PC-3 (cell line): ENCODE measurements at regions not wholly inside any gene's neighbourhood (a gene's known extent, or its start where the extent isn't known, plus 50 kb on each side); places are given as distances from the start of the nearest gene placed in this dataset.

Experiments used
- ATAC-seq: fragments of 200-7000 bp; cut with Tn5 transposase; 2 replicates; pipeline ENCODE4 v1.9.1; 2020; ENCODE audit warnings: mild to moderate bottlenecking, moderate library complexity
- BruUV-seq: library from RNA; stranded (reverse); fragments of 400-500 nt; replicated peaks from 2 replicates; lab custom pipeline; 2021; lab: Mats Ljungman, UMichigan
- CTCF ChIA-PET: fragments of 300-600 bp; sonication (Branson Sonifier 250); formaldehyde crosslinking; loops from one replicate; lab custom pipeline; 2022; ENCODE audit warnings: antibody characterized with exemption; lab: Charles Lee
- POLR2A ChIA-PET: fragments of 300-600 bp; sonication (Branson Sonifier 250); formaldehyde crosslinking; loops from one replicate; lab custom pipeline; 2022; ENCODE audit warnings: antibody characterized with exemption; ENCODE audit not compliant: unreplicated experiment; lab: Charles Lee
- DNase-seq: peaks from one replicate; pipeline ENCODE4 v3.0.0-alpha.2; 2015
- H2AFZ ChIP-seq: fragments of 300-600 bp; sonication (generic); 2 replicates; pipeline ENCODE4 v1.6.0; 2016; ENCODE audit warnings: antibody characterized with exemption, low read length
- H3F3A ChIP-seq: fragments of 300-600 bp; sonication (generic); one replicate; pipeline ENCODE4 v1.6.0; 2017; ENCODE audit warnings: antibody characterized with exemption, low read length, control low read depth, mild to moderate bottlenecking; ENCODE audit not compliant: unreplicated experiment
- H3K27ac ChIP-seq: fragments of 300-600 bp; sonication (generic); 2 replicates; pipeline ENCODE4 v1.5.1; 2016; ENCODE audit warnings: mild to moderate bottlenecking, low read length
- H3K27me3 ChIP-seq: fragments of 300-600 bp; sonication (generic); 2 replicates; pipeline ENCODE4 v1.6.1; 2016; ENCODE audit warnings: low read length, mixed read lengths
- H3K36me3 ChIP-seq: fragments of 300-600 bp; sonication (generic); 2 replicates; pipeline ENCODE4 v1.6.1; 2016; ENCODE audit warnings: low read depth, mixed run types, low read length, mixed read lengths
- H3K4me1 ChIP-seq: fragments of 300-600 bp; sonication (generic); 2 replicates; pipeline ENCODE4 v1.5.1; 2016; ENCODE audit warnings: low read length; ENCODE audit not compliant: insufficient read depth
- H3K4me2 ChIP-seq: fragments of 300-600 bp; sonication (generic); 2 replicates; pipeline ENCODE4 v1.6.0; 2016; ENCODE audit warnings: low read length
- H3K4me3 ChIP-seq: fragments of 300-600 bp; sonication (generic); 2 replicates; pipeline ENCODE4 v1.5.1; 2016; ENCODE audit warnings: mild to moderate bottlenecking, low read length, mixed read lengths
- H3K79me2 ChIP-seq: fragments of 300-600 bp; sonication (generic); 2 replicates; pipeline ENCODE4 v1.6.1; 2017; ENCODE audit warnings: low read length, mixed read lengths
- H3K9ac ChIP-seq: fragments of 300-600 bp; sonication (generic); 2 replicates; pipeline ENCODE4 v1.6.0; 2016; ENCODE audit warnings: mild to moderate bottlenecking, low read length
- H3K9me2 ChIP-seq: fragments of 300-600 bp; sonication (generic); replicated peaks from 2 replicates; pipeline ENCODE4 v1.6.1; 2016; ENCODE audit warnings: mixed run types, low read length, mixed read lengths
- H3K9me3 ChIP-seq: fragments of 300-600 bp; sonication (generic); 2 replicates; pipeline ENCODE4 v1.6.1; 2016; ENCODE audit warnings: low read length, mixed read lengths
- H4K20me1 ChIP-seq: fragments of 300-600 bp; sonication (generic); 2 replicates; pipeline ENCODE4 v1.6.1; 2016; ENCODE audit warnings: low read length, mixed read lengths
- EZH2 ChIP-seq: fragments of 300-600 bp; sonication (generic); IDR thresholded peaks from one replicate; pipeline ENCODE4 v1.6.1; 2017; ENCODE audit warnings: antibody characterized with exemption, mild to moderate bottlenecking, low read length; ENCODE audit not compliant: unreplicated experiment
- EZH2phosphoT487 ChIP-seq: fragments of 300-600 bp; sonication (generic); IDR thresholded peaks from 2 replicates; pipeline ENCODE4 v1.6.1; 2018; ENCODE audit warnings: mild to moderate bottlenecking, antibody characterized with exemption, low read length, borderline replicate concordance
- intact Hi-C: fragments of 100-400 bp; cut with micrococcal nuclease; formaldehyde crosslinking; loops from 2 replicates; pipeline ENCODE4 v1.9.0; 2023
- TF ChIP-seq, protein P1 (sequence below): fragments of 300-600 bp; sonication (generic); conservative IDR thresholded peaks from 2 replicates; pipeline ENCODE4 v1.5.1; 2017; ENCODE audit warnings: antibody characterized with exemption, low read depth, mild to moderate bottlenecking, low read length

- Histone ChIP-seq H3K4me2 (no peak overlapping the region), H3K9me2 (no peaks in the 10 kb centered on the region), H2AFZ (no peak overlapping the region), H3K9me3 (no peaks in the 10 kb centered on the region), H3K9ac (no peak overlapping the region), H3K27ac (no peak overlapping the region), H3K27me3 (no peaks in the 10 kb centered on the region), H3F3A (no peaks in the 10 kb centered on the region), H3K79me2 (peaks cover 10% of the 10 kb centered on the region), H3K4me3 (no peak overlapping the region), H4K20me1 (no peaks in the 10 kb centered on the region), H3K36me3 (no peaks in the 10 kb centered on the region), H3K4me1 (peaks cover 20% of the 10 kb centered on the region)
- TF ChIP-seq, protein P1, sequence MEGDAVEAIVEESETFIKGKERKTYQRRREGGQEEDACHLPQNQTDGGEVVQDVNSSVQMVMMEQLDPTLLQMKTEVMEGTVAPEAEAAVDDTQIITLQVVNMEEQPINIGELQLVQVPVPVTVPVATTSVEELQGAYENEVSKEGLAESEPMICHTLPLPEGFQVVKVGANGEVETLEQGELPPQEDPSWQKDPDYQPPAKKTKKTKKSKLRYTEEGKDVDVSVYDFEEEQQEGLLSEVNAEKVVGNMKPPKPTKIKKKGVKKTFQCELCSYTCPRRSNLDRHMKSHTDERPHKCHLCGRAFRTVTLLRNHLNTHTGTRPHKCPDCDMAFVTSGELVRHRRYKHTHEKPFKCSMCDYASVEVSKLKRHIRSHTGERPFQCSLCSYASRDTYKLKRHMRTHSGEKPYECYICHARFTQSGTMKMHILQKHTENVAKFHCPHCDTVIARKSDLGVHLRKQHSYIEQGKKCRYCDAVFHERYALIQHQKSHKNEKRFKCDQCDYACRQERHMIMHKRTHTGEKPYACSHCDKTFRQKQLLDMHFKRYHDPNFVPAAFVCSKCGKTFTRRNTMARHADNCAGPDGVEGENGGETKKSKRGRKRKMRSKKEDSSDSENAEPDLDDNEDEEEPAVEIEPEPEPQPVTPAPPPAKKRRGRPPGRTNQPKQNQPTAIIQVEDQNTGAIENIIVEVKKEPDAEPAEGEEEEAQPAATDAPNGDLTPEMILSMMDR, result no peak
- TF ChIP-seq EZH2, result no peak
- TF ChIP-seq EZH2phosphoT487, result no peak
- ChIA-PET POLR2A (no interaction called here), CTCF (interaction anchor here (0.6 kb wide), 2 partner anchors 137 to 278 kb away, joined by 3 to 11 read pairs; no protein-coding TSS in a partner anchor)
- no TSS peak for BruUV-seq
- DNase-seq (no peak), ATAC-seq (no peak)
- intact Hi-C loops, result loop anchor here (10.0 kb wide), 1 partner anchor 251 kb away; no protein-coding TSS in a partner anchor
Measured at GRCh38 chr11:69943506-69943905, 124.3 kb upstream of the FGF3 start.

GRCh38 chr11:69944146-69944795 is 125.1 kb upstream of the FGF3 start:
- intact Hi-C loops, result loop anchor here (10.0 kb wide), 1 partner anchor 251 kb away; no protein-coding TSS in a partner anchor
- POLR2A ChIA-PET, result no interaction called here
- H3K4me3 ChIP-seq, result no peak overlapping the region
- no peaks in the 10 kb centered on the region for H4K20me1 ChIP-seq
- no peak for ATAC-seq
- H3K4me1 ChIP-seq, result peaks cover 27% of the 10 kb centered on the region
- BruUV-seq, result no TSS peak
- no peak overlapping the region for H3K4me2 ChIP-seq
- H3F3A ChIP-seq, result peaks cover 5% of the 10 kb centered on the region
- H3K36me3 ChIP-seq, result no peaks in the 10 kb centered on the region
- H3K9me3 ChIP-seq, result no peaks in the 10 kb centered on the region
- H3K79me2 ChIP-seq, result peaks cover 10% of the 10 kb centered on the region
- H3K9me2 ChIP-seq, result no peaks in the 10 kb centered on the region
- TF ChIP-seq, protein P1, result no peak
- TF ChIP-seq EZH2 (no peak), EZH2phosphoT487 (no peak)
- CTCF ChIA-PET, result no interaction called here
- DNase-seq, result no peak
- no peak overlapping the region for H3K9ac ChIP-seq
- H3K27ac ChIP-seq, result no peak overlapping the region
- H2AFZ ChIP-seq, result no peak overlapping the region
- no peaks in the 10 kb centered on the region for H3K27me3 ChIP-seq

DNA sequence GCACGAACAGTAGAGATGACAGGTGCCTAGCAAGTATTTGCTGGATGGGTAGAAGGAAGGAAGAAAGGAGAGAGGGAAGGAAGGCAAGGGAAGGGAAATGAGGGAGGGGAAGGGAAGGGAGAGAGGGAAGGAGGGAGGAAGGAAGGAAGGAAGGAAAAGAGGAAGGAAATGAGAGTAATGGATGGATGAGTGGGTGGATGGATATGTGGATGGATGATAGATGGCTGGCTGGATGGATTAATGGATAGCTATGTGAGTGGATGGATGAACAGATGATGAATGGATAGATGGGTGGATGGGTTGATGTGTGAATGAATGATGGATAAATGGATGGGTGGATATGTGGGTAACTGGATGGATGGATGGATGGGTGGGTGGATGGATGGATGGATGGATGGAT is 125.9 kb upstream of the FGF3 start:
- no peaks in the 10 kb centered on the region for H3K9me2 ChIP-seq
- intact Hi-C loops, result loop anchor here (10.0 kb wide), 1 partner anchor 250 kb away; no protein-coding TSS in a partner anchor
- H4K20me1 ChIP-seq, result no peaks in the 10 kb centered on the region
- ChIA-PET CTCF (no interaction called here), POLR2A (no interaction called here)
- TF ChIP-seq, protein P1, result no peak
- TF ChIP-seq EZH2phosphoT487, result no peak
- no peak for TF ChIP-seq EZH2
- no peak overlapping the region for H3K4me2 ChIP-seq
- peaks cover 5% of the 10 kb centered on the region for H3F3A ChIP-seq
- H3K27ac ChIP-seq, result no peak overlapping the region
- BruUV-seq, result no TSS peak
- H3K9ac ChIP-seq, result no peak overlapping the region
- H3K27me3 ChIP-seq, result no peaks in the 10 kb centered on the region
- no peaks in the 10 kb centered on the region for H3K9me3 ChIP-seq
- peaks cover 10% of the 10 kb centered on the region for H3K79me2 ChIP-seq
- no peak overlapping the region for H2AFZ ChIP-seq
- DNase-seq (no peak), ATAC-seq (no peak)
- peaks cover 36% of the 10 kb centered on the region for H3K4me1 ChIP-seq
- H3K4me3 ChIP-seq, result no peak overlapping the region
- no peaks in the 10 kb centered on the region for H3K36me3 ChIP-seq
